ENCODE measurements at regions not wholly inside any gene's neighbourhood (a gene's known extent, or its start where the extent isn't known, plus 50 kb on each side); places are given as distances from the start of the nearest gene placed in this dataset.

DNA sequence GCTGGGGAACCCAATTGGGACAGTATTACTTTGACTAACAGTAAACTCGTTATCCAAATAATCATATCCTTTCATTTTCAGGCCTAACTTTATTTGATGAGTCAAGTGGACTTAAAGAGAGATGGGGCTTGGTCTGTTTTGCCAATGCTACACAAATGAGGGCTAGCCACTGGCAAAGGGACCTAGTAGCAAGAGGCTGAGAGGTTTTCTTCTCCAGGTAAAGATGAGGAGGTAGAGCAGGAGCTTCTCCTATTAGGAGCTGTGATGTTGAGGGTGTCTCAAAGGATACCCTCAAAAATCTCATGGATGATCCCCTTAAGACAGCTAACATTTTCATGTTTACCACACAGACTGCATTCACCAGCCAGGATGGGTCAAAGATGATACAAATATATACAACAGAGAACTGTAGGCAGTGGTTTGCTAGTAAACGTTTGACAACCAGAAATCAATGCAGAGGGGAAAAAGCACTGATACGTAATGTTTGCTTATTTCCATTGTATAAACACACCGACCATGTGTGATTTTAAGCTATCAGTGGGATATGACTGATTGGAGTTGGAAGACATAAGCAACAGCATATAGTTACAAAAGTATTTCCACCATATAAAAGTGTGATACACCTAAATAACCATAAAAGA lies 153.3 kb downstream of the IBTK start:
- TF ChIP-seq, protein P1, sequence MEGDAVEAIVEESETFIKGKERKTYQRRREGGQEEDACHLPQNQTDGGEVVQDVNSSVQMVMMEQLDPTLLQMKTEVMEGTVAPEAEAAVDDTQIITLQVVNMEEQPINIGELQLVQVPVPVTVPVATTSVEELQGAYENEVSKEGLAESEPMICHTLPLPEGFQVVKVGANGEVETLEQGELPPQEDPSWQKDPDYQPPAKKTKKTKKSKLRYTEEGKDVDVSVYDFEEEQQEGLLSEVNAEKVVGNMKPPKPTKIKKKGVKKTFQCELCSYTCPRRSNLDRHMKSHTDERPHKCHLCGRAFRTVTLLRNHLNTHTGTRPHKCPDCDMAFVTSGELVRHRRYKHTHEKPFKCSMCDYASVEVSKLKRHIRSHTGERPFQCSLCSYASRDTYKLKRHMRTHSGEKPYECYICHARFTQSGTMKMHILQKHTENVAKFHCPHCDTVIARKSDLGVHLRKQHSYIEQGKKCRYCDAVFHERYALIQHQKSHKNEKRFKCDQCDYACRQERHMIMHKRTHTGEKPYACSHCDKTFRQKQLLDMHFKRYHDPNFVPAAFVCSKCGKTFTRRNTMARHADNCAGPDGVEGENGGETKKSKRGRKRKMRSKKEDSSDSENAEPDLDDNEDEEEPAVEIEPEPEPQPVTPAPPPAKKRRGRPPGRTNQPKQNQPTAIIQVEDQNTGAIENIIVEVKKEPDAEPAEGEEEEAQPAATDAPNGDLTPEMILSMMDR (IDR thresholded peaks at IDR 0.05) = no peak
- no peak for TF ChIP-seq POLR2A (IDR thresholded peaks at IDR 0.05)
